Effector memory CD4-positive, alpha-beta T cell (primary cell): ENCODE measurements at regions not wholly inside any gene's neighbourhood (a gene's known extent, or its start where the extent isn't known, plus 50 kb on each side); places are given as distances from the start of the nearest gene placed in this dataset.

Source experiments
- DNase-seq, 3 donors: peaks; one replicate each; pipeline ENCODE4 v3.0.0-alpha.2; 2020
- H3K27ac ChIP-seq: 2 replicates; pipeline ENCODE4 v1.7.0; 2013; ENCODE audit warnings: mild to moderate bottlenecking, low read length, moderate library complexity; ENCODE audit not compliant: insufficient read depth, poor library complexity, severe bottlenecking
- H3K27me3 ChIP-seq: replicated peaks from 2 replicates; pipeline ENCODE4 v1.7.0; 2013; ENCODE audit warnings: mild to moderate bottlenecking, low read length; ENCODE audit not compliant: insufficient read depth, control insufficient read depth, poor library complexity, severe bottlenecking
- H3K36me3 ChIP-seq: 2 replicates; pipeline ENCODE4 v1.7.0; 2013; ENCODE audit warnings: mild to moderate bottlenecking, low read length, moderate library complexity; ENCODE audit not compliant: control insufficient read depth, insufficient read depth
- H3K4me1 ChIP-seq: 2 replicates; pipeline ENCODE4 v1.7.0; 2013; ENCODE audit warnings: low read length, mild to moderate bottlenecking; ENCODE audit not compliant: control insufficient read depth, insufficient read depth, poor library complexity, severe bottlenecking
- H3K4me3 ChIP-seq: 2 replicates; pipeline ENCODE4 v1.7.0; 2013; ENCODE audit warnings: low read length, low read depth, mild to moderate bottlenecking; ENCODE audit not compliant: insufficient read depth, poor library complexity, severe bottlenecking
- H3K9me3 ChIP-seq: 2 replicates; pipeline ENCODE4 v1.7.0; 2013; ENCODE audit warnings: mild to moderate bottlenecking, low read length, moderate library complexity; ENCODE audit not compliant: control insufficient read depth

DNA sequence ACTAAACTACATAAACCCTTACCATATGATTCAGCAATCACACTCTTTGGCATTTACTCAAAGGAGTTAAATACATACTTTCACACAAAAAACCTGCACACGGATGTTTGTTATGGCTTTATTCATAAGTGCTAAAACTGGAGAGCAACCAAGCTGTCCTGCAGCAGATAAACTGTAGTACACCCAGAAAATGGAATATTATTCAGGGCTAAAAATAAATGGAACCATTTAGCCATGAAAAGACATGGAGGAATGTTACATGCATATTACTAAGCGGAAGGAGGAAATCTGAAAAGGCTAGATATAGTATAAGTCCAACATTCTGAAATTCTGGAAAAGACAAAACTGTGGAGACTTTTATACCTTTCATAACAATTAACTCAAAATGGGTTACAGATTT, 73.6 kb upstream of the PHACTR3 start:
- Histone ChIP-seq H3K27me3 (peaks cover 21% of the 10 kb centered on the region), H3K36me3 (no peaks in the 10 kb centered on the region), H3K4me1 (no peaks in the 10 kb centered on the region), H3K9me3 (no peaks in the 10 kb centered on the region), H3K4me3 (no peak overlapping the region), H3K27ac (no peak overlapping the region)
- no peak for DNase-seq

DNA sequence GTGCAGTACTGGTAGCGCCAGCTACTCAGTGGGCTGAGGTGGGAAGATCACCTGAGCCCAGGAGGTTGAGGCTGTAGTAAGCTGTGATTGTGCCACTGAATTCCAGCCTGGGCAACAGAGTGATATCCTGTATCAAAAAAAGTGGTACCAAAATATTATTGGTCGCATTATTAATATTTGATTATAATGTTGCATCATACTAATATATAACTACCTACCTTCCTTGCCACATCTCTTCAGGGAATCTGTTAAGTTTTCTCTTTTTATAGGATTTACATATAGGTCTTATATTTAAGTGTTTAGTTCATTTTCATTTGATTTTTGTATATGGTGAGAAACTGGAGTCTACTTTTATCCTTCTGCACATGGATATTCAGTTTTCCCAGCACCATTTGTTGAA, 66.3 kb upstream of the PHACTR3 start:
- H3K27ac ChIP-seq: no peak overlapping the region
- DNase-seq: no peak
- H3K27me3 ChIP-seq: no peaks in the 10 kb centered on the region
- no peaks in the 10 kb centered on the region for H3K4me1 ChIP-seq
- H3K4me3 ChIP-seq: no peak overlapping the region
- H3K9me3 ChIP-seq: no peaks in the 10 kb centered on the region
- H3K36me3 ChIP-seq: no peaks in the 10 kb centered on the region

DNA sequence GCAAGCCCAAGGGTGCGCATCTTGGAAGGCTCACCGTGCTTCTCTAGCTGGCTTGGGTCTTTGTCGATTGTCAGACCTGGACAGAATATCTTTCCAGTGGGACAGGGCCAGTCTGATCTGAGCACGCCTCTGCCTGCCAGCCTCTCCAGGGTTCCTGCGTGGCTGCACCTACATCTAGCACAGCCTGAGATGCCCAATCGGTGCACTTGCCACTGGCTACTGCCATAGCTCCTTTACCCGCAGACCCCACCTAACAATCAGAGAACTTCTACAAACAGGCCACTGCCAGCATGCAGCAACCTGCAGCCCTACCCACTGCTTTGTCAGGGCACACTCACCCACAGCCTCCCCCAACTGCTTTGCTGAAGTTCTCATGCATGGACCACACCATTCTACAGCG, 56.7 kb upstream of the PHACTR3 start:
- Histone ChIP-seq H3K4me3 (no peak overlapping the region), H3K4me1 (no peaks in the 10 kb centered on the region), H3K27me3 (no peaks in the 10 kb centered on the region), H3K9me3 (no peaks in the 10 kb centered on the region), H3K36me3 (no peaks in the 10 kb centered on the region), H3K27ac (no peak overlapping the region)
- no peak for DNase-seq
